ENCODE measurements at regions not wholly inside any gene's neighbourhood (a gene's known extent, or its start where the extent isn't known, plus 50 kb on each side); places are given as distances from the start of the nearest gene placed in this dataset.

DNA sequence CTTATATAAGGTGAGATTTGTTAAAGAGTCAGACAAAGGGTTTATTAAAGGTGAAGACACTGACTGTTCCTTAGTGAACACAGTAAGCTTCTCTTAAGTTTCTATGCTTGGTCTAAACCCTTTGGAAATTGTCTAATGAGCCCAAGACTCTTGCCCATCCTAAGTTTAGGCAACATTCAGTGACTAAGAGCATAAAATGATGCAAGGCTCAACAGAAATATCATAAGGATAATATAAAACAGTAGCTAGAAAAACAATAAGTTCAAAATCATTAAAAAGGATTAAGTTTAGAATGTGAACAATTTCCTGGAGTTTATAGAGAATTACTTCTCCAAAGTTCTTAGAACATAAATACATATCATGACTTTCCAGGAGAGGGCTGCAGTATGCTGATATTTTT, 108.9 kb upstream of the PDC start:
- intact Hi-C loops (cut with DNase I), result no loop called here
- no peak overlapping the region for H3K4me3 ChIP-seq
- H3K9me3 ChIP-seq, result no peaks in the 10 kb centered on the region
- no peaks in the 10 kb centered on the region for H3K27me3 ChIP-seq
- ATAC-seq, result no peak
- TF ChIP-seq, protein P1, sequence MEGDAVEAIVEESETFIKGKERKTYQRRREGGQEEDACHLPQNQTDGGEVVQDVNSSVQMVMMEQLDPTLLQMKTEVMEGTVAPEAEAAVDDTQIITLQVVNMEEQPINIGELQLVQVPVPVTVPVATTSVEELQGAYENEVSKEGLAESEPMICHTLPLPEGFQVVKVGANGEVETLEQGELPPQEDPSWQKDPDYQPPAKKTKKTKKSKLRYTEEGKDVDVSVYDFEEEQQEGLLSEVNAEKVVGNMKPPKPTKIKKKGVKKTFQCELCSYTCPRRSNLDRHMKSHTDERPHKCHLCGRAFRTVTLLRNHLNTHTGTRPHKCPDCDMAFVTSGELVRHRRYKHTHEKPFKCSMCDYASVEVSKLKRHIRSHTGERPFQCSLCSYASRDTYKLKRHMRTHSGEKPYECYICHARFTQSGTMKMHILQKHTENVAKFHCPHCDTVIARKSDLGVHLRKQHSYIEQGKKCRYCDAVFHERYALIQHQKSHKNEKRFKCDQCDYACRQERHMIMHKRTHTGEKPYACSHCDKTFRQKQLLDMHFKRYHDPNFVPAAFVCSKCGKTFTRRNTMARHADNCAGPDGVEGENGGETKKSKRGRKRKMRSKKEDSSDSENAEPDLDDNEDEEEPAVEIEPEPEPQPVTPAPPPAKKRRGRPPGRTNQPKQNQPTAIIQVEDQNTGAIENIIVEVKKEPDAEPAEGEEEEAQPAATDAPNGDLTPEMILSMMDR (IDR thresholded peaks at IDR 0.05), result no peak
- H3K36me3 ChIP-seq, result no peaks in the 10 kb centered on the region
- H3K27ac ChIP-seq, result no peak overlapping the region
- no peaks in the 10 kb centered on the region for H3K4me1 ChIP-seq
- no peak for DNase-seq

DNA sequence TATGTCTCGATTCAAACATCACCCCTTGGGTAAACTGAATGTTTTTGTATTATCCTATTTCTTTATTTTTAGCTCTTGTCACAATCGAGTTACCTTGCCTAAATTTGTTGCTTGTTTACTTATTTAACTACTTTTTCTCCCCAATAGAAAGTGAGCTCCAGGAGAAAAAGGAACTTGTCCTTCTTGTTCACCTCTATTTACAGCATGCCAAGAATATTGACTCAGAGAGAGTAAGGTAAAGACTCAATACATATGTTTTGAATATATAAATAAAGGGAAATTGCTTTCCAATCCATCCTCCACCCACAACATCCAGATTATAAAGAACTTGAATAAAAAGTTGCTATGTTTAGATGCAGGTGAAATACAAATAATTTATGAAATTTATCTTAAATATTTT, 107.3 kb upstream of the PDC start:
- Histone ChIP-seq H3K27ac (no peak overlapping the region), H3K36me3 (no peaks in the 10 kb centered on the region), H3K9me3 (no peaks in the 10 kb centered on the region), H3K27me3 (no peaks in the 10 kb centered on the region), H3K4me1 (no peaks in the 10 kb centered on the region), H3K4me3 (no peak overlapping the region)
- no peak for ATAC-seq
- DNase-seq, result no peak
- TF ChIP-seq, protein P1 (IDR thresholded peaks at IDR 0.05), result no peak
- intact Hi-C loops (cut with DNase I), result no loop called here

DNA sequence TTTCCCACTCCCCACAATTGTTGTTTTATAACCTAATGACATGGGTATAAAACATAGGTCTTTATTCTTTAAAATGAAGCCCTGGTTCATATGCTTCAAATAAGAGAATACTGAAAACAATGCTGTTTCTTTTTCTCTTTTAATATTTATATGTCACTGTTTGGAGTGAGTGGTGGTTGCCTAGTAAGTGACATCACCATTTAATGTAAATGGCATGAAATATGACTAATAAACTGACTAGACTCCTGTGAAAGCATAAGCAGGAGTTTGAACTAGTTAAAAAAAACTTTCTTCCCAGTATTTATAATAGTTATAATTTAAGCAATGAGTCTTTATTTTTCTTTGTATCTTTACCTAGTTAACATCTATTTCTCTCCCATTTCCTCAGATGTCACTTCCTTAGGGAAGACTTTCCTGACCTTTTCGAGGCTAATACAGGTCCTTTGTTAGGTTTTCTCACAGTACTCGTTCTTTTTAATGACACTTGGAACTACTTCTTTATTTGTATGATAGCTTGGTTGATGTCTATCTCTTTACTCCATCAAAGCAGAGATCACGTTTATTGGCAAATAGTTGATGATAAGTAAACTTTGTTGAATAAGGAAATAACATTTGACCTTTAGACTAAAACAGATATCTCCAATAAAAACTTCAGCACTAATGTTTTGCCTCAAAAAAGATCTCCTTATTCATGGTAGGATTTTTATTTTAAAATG, 105.4 kb upstream of the PDC start:
- ATAC-seq (no peak), DNase-seq (no peak)
- Histone ChIP-seq H3K27me3 (no peaks in the 10 kb centered on the region), H3K4me1 (no peaks in the 10 kb centered on the region), H3K27ac (no peak overlapping the region), H3K36me3 (no peaks in the 10 kb centered on the region), H3K4me3 (no peak overlapping the region), H3K9me3 (no peaks in the 10 kb centered on the region)
- TF ChIP-seq, protein P1 (IDR thresholded peaks at IDR 0.05), result no peak
- intact Hi-C loops (cut with DNase I), result no loop called here

GRCh38 chr1:186564582-186564981, 103.7 kb upstream of the PDC start:
- no peak overlapping the region for H3K4me3 ChIP-seq
- ATAC-seq, result no peak
- H3K4me1 ChIP-seq, result no peaks in the 10 kb centered on the region
- no peaks in the 10 kb centered on the region for H3K9me3 ChIP-seq
- intact Hi-C loops (cut with DNase I), result no loop called here
- H3K36me3 ChIP-seq, result no peaks in the 10 kb centered on the region
- no peak overlapping the region for H3K27ac ChIP-seq
- H3K27me3 ChIP-seq, result no peaks in the 10 kb centered on the region
- DNase-seq, result no peak
- TF ChIP-seq, protein P1 (IDR thresholded peaks at IDR 0.05), result no peak

- H3K4me1 ChIP-seq, result no peaks in the 10 kb centered on the region
- ATAC-seq (peak; percentile 60), DNase-seq (no peak)
- H3K27me3 ChIP-seq, result no peaks in the 10 kb centered on the region
- no peak overlapping the region for H3K27ac ChIP-seq
- H3K36me3 ChIP-seq, result no peaks in the 10 kb centered on the region
- no peak overlapping the region for H3K4me3 ChIP-seq
- TF ChIP-seq, protein P1 (IDR thresholded peaks at IDR 0.05), result no peak
- intact Hi-C loops (cut with DNase I), result no loop called here
- no peaks in the 10 kb centered on the region for H3K9me3 ChIP-seq
Measured at GRCh38 chr1:186559601-186560116, 98.7 kb upstream of the PDC start.

All from upper lobe of right lung (tissue), 1 donor.